PC-9 (cell line): ENCODE measurements at regions not wholly inside any gene's neighbourhood (a gene's known extent, or its start where the extent isn't known, plus 50 kb on each side); places are given as distances from the start of the nearest gene placed in this dataset.

ENCODE experiments used
- CTCF ChIP-seq: fragments of 200-600 bp; sonication (generic); conservative IDR thresholded peaks from 2 replicates; pipeline ENCODE4 v1.6.1; 2017; ENCODE audit warnings: mixed run types, antibody characterized with exemption, mild to moderate bottlenecking, moderate library complexity
- EZH2 ChIP-seq: fragments of 200-600 bp; sonication (generic); IDR thresholded peaks from 2 replicates; pipeline ENCODE4 v1.8.0; 2017; ENCODE audit warnings: antibody characterized with exemption, low read depth

GRCh38 chr13:104071806-104072205 lies 1005.6 kb upstream of the SLC10A2 start:
- TF ChIP-seq CTCF (no peak), EZH2 (no peak)
